ENCODE measurements at regions not wholly inside any gene's neighbourhood (a gene's known extent, or its start where the extent isn't known, plus 50 kb on each side); places are given as distances from the start of the nearest gene placed in this dataset.
"Not testable (repeated sequence)": the region's sequence is repeated elsewhere in the genome, so short reads cannot be mapped to it uniquely, and the experiment has no call there.

GRCh38 chr5:155620821-155621410, 607.4 kb downstream of the KIF4B start:
- no peak for DNase-seq

DNA sequence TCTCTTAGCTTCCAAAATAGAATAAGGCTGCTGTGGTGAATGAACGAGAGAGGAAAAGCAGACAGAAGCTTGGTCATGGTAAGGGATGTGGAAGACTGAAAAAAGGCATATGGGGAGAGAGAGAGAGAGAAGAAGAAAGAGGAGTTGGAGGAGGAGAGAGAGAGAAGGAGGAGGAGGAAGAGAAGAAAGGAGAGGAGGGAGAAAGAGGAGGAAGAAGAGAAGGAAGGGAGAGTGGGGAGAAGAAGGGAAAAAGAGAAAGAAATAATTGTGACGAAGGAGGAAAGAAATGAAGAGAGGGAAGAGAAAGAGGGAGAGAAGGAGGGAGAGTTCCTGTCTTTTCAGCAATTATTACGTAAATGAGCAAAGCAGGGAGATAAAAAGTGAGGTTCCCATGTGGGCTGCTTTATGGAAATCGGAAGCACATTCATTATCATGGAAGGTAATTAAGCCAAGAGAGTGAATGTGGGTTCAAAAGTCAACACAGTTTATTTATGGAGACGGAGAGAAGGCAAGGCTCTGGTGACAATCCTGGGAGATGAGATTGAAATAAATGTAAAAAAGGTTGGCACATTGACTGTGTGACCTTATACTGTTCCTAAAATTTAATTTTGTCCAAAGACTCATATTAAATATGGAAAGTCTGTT, 611.2 kb downstream of the KIF4B start:
- DNase-seq: no peak

GRCh38 chr5:155625315-155625714, 611.8 kb downstream of the KIF4B start:
- no peak for DNase-seq

DNA sequence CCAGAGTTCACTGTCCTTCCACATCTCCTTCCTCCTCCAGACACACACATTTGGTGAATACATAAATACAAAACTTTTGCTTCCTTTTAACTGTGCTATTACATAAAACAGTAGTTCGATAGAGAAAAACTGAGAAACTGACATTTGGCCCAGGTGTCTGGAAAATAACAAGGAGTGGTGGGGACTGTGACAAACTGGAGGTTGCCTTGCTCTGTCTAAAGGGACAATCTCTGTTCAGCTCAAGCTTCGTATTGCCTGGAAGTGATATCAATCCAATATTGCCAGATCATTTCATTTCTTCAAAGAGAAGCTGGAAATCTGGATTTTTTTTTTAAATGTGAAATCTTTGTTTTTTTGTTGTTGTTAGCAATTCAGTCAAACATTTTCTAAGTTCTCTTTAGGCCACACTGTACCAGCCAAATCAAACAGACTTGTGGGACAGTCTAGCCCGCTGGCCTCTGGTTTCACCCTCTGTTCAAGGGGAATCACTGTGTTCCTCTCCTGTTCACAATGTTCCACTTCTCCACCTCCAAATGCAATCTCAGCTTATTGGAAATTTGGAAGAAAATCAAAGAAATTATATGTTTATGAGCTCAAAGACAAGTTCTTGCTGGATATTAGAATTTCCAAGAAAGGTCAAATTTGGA, 612.5 kb downstream of the KIF4B start:
- DNase-seq: no peak

DNA sequence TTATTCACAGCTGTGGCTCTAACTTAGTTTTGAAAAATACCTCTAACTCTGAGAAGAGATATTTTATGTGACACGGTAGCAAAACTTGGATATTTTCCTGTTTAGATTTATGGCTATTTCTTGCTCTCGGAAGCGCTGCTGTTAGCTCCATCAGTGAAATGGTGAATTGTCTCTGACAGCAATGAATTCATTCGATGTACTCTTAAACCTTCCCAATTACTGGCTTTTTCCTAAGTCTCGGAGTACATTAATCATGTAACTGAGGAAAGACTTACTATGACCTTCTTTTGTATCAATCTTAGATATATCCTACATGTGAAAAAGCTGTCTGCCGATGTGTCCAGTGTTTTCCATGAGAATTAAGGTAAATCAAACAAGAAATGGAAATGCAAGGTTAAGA, 613.0 kb downstream of the KIF4B start:
- no peak for DNase-seq

GRCh38 chr5:155628346-155628745, 614.8 kb downstream of the KIF4B start:
- no peak for DNase-seq

- DNase-seq: no peak
Measured at GRCh38 chr5:155629597-155629996, 616.0 kb downstream of the KIF4B start.

DNA sequence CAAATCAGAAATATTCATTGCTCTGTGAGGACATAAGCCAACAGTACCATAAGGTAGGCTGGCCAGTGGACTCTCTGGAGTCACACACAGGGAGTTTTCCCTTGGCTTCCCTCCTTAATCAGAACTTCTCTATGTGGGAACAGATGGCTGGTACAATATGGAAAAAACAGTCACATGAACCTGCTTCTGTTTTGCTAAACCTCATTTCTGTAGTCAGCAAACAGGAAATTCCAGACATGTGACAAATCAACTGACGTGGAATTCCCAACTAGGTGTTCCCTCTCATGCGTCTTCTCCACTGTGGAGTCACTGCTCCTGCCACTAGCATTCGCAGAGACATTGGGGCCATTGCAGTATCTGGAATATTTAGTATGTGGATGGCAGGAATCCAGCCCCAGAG, 617.6 kb downstream of the KIF4B start:
- no peak for DNase-seq

GRCh38 chr5:155633338-155633957, 619.9 kb downstream of the KIF4B start:
- DNase-seq: no peak

DNA sequence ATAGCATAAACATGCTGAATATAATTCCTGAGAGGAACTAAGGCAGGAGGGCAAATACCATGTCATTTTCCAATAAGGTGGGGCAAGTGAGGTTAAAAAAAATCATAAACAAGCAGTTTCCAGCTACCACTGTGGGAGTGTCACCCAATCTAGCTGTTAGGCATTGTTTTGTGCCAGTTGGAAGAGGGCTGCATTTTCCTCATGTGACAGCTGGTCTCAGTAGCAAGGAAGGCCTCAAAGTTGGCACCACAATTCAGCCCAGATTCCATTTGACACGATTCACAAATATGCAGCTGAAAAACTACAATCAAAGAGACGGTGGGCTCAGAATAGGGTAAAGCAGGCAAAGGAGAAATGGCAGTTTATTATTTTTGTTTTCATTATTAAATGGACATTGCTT, 636.1 kb downstream of the KIF4B start:
- DNase-seq: peak; percentile 7

DNA sequence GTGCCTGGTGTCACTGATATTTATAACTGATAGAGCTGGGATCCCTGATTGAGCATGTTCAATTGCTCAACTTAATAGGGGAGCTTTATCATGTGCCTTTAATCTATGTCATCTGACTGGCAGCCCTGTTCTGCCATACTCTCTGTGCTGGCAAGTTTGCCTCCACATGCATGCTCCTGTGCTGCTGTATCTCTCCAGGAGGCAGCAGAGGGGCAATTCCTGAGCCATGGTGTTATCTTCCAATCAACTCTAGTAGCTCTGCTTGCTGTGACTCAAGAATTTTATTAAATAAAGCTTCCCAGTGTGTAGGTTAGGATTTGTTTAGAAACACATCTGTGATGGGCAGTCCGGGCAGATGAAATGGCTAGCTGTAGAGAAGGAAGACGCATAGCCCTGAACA, 642.0 kb downstream of the KIF4B start:
- no peak for DNase-seq

GRCh38 chr5:155661859-155662258, 648.3 kb downstream of the KIF4B start:
- no peak for DNase-seq

GRCh38 chr5:155665361-155665760, 651.8 kb downstream of the KIF4B start:
- DNase-seq: no peak

DNA sequence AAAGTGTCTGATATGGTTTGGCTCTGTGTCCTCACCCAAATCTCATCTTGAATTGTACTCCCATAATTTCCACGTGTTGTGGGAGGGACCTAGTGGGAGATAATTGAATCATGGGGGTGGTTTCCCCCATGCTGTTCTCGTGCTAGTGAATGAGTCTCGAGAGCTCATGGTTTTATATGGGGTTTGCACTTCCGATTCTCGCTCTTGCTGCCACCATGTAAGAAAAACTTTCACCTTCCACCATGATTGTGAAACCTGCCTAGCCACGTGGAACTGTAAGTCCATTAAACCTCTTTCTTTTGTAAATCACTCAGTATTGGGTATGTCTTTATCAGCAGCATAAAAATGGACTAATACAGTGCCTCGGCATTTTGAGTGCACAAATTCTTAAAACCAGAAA, 655.0 kb upstream of the SGCD start:
- DNase-seq: not testable (repeated sequence)

DNA sequence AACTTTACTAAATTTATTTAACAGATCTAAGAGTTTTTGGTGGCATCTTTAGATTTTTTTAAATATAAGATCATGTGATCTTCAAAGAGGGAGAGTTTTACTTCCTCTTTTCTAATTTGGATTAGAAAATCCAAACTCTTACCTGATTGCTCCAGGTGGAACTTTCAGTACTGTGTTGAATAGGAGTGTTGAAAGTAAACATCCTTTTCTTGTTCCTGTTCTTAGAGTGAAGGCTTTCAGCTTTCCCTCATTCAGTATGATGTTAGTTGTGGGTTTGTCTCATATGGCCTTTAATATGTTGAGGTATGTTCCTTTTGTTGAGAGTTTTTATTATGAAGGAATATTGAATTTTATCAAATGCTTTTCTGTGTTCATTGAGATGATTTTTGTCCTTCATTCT, 650.0 kb upstream of the SGCD start:
- DNase-seq: no peak

DNA sequence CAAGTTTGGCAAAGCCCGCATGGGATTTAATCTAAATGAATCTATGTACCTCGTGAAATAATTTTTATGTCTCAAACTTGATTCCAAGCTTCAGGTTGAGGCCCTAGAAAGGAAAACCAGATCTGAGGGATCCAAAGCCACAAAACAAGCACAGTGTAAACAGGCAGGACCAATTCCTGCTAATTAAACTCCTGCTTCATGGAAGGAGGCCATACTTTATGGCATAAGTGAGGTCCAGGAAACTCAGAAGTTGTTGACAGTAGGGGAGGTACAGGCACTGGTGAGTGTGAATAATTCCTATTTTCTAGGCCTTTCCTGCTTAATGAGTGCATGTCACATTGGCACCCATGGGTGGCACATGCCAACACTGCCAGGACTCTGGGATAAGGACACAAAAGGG, 648.6 kb upstream of the SGCD start:
- no peak for DNase-seq

GRCh38 chr5:155679530-155679929, 647.4 kb upstream of the SGCD start:
- DNase-seq: no peak

GRCh38 chr5:155684417-155684816, 642.5 kb upstream of the SGCD start:
- no peak for DNase-seq

DNA sequence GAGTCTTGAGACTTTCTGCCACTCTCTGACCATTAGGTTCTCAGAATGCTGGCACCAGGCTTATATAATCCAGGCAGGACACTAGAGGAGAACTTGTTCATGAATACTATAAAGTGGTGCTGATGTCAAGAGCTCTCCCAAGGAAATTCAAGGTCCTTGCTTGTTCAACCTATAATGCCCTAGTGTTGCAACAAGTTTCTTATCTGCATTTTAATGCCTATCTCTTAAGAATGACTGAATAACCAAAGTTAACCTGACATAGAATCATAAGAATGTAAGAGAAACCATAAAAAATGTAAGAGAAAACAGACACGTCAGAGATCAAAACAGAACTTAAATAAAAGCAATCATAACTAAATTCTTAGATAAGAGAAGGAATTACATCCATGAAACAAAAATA, 640.8 kb upstream of the SGCD start:
- DNase-seq: no peak

GRCh38 chr5:155689406-155689805, 637.6 kb upstream of the SGCD start:
- DNase-seq: no peak

GRCh38 chr5:155696362-155696761, 630.6 kb upstream of the SGCD start:
- DNase-seq: no peak

GRCh38 chr5:155697236-155697635, 629.7 kb upstream of the SGCD start:
- no peak for DNase-seq

- no peak for DNase-seq
Measured at GRCh38 chr5:155699385-155699784, 627.6 kb upstream of the SGCD start.
